Bronchial epithelial cell (primary cell): ENCODE measurements at regions not wholly inside any gene's neighbourhood (a gene's known extent, or its start where the extent isn't known, plus 50 kb on each side); places are given as distances from the start of the nearest gene placed in this dataset.
A peak's percentile ranks its signal among the peaks of the same experiment; 100 is the strongest.

ENCODE experiments used
- DNase-seq: peaks from one replicate; pipeline ENCODE4 v3.0.0-alpha.2; 2010; ENCODE audit warnings: low read depth
- FAIRE-seq: peaks from 2 replicates; lab custom pipeline; 2011; peaks lifted over from hg19 to GRCh38; lab: Jason Lieb, UNC
- H3K27me3 ChIP-seq: 2 replicates; pipeline ENCODE4 v1.5.1; 2011; ENCODE audit warnings: low read length; ENCODE audit not compliant: control insufficient read depth, insufficient read depth
- H3K36me3 ChIP-seq: 2 replicates; pipeline ENCODE4 v1.5.1; 2011; ENCODE audit warnings: low read length; ENCODE audit not compliant: control insufficient read depth, insufficient read depth
- H3K4me3 ChIP-seq: 2 replicates; pipeline ENCODE4 v1.5.1; 2011; ENCODE audit warnings: mild to moderate bottlenecking, low read depth, low read length, control low read depth
- TF ChIP-seq, protein P1 (sequence below): IDR thresholded peaks from 2 replicates; pipeline ENCODE4 v1.5.1; 2011; ENCODE audit warnings: mild to moderate bottlenecking, moderate library complexity, low read length, control low read depth, inconsistent platforms; ENCODE audit not compliant: insufficient read depth, severe bottlenecking

DNA sequence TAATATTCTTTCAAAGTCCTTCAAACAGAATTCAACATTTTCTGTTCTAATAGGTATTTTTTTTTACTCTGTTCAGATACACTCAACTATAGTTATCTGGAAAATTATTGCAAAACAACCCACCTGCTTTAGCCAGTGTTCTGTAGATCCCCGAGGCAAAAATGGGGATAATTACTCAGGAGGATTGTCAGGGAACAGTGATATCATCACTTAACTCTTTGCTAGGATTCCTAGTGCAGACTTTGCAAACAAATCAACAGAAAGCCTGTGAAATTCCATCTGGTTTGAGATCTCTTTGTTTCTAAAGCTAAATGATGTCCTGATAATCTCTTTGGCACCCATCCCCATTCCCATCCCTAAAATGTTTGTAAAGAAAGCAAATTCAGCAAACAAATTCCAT lies 413.6 kb upstream of the MEIS1 start:
- no peak overlapping the region for H3K4me3 ChIP-seq
- no peaks in the 10 kb centered on the region for H3K36me3 ChIP-seq
- DNase-seq (peak; percentile 52), FAIRE-seq (no peak)
- TF ChIP-seq, protein P1, sequence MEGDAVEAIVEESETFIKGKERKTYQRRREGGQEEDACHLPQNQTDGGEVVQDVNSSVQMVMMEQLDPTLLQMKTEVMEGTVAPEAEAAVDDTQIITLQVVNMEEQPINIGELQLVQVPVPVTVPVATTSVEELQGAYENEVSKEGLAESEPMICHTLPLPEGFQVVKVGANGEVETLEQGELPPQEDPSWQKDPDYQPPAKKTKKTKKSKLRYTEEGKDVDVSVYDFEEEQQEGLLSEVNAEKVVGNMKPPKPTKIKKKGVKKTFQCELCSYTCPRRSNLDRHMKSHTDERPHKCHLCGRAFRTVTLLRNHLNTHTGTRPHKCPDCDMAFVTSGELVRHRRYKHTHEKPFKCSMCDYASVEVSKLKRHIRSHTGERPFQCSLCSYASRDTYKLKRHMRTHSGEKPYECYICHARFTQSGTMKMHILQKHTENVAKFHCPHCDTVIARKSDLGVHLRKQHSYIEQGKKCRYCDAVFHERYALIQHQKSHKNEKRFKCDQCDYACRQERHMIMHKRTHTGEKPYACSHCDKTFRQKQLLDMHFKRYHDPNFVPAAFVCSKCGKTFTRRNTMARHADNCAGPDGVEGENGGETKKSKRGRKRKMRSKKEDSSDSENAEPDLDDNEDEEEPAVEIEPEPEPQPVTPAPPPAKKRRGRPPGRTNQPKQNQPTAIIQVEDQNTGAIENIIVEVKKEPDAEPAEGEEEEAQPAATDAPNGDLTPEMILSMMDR = no peak
- peaks cover 2% of the 10 kb centered on the region for H3K27me3 ChIP-seq

DNA sequence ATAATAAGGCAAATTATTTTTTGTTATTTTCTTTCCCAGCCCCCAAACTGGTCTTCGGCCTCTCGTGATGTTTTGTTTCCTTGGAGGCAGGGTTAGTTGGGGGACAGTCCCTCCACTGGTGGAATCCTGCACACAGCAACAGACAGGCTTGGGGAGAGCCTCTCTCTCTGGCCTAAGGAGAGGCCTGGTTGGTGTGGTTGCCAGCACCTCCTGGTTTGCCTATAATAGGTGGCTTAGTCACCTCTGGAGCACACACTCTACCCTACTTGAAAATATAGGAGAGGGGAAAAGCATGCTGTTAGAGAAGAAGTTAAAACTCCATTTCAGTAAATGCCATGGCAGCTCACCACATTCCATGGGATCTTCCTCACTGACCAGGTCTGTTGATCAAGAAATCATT lies 417.2 kb upstream of the MEIS1 start:
- Histone ChIP-seq H3K4me3 (no peak overlapping the region), H3K27me3 (peaks cover 2% of the 10 kb centered on the region), H3K36me3 (no peaks in the 10 kb centered on the region)
- TF ChIP-seq, protein P1 = no peak
- DNase-seq (no peak), FAIRE-seq (no peak)

DNA sequence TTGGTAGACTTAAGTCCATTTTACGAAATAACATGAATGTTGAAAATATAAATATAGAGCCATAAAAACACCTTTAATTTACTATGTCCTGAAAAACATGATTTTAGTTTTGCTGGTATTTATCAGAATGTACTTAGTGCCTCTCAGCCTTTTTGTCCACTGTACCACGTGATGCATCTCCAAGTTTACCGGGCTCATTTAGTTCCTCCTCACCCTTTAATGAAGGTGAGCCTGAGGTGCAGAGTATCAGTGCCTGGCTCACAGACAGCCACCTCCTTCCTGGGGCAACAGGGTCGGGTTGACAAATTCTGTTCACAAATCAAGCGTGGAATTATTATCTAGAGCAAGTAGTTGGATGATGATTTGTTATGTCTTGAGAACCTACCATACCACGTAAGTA lies 420.5 kb upstream of the MEIS1 start:
- DNase-seq (no peak), FAIRE-seq (no peak)
- H3K36me3 ChIP-seq = no peaks in the 10 kb centered on the region
- no peak overlapping the region for H3K4me3 ChIP-seq
- peaks cover 2% of the 10 kb centered on the region for H3K27me3 ChIP-seq
- TF ChIP-seq, protein P1 = no peak

DNA sequence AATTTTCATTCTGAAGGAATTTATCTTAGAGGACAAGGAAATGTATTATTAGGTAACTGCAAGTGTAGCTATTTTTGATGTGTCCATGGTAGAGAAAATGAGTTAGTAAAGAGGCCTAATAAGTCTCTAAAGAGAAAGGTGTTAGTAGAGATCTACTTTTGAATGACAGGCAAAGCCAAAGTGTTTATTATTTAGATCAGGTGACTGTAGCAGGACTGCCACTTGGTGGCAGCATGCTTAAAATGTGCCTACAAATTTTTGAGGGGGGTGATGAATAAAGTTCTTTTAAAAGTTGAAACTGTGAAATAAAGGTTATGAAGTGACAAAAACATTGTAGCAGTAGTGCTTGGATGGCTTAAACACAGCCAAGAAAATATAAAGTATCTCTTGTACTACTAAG lies 421.5 kb upstream of the MEIS1 start:
- TF ChIP-seq, protein P1 = peak; percentile 5
- Histone ChIP-seq H3K27me3 (peaks cover 2% of the 10 kb centered on the region), H3K36me3 (no peaks in the 10 kb centered on the region), H3K4me3 (no peak overlapping the region)
- no peak for DNase-seq
- no peak for FAIRE-seq

DNA sequence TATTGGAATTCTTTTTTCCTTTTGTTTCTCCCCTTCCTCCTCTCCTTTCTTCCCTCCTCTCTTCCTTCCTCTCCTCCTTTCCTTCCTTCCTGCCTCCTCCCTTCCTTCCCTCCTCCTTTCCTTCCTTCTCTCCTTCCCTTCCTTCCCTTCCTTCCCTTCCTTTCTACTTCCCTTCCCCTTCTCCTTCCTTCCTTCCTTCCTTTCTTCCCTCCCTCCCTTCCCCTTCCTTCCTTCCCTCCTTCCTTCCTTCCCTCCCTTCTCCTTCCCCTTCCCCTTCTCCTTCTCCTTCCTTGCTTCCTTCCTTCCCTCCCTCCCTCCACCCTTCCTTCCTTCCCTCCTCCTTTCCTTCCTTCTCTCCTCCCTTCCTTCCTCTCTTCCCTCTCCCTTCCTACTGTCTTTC lies 431.0 kb upstream of the MEIS1 start:
- H3K36me3 ChIP-seq = no peaks in the 10 kb centered on the region
- no peak overlapping the region for H3K4me3 ChIP-seq
- FAIRE-seq (no peak), DNase-seq (no peak)
- no peaks in the 10 kb centered on the region for H3K27me3 ChIP-seq
- TF ChIP-seq, protein P1 = no peak

DNA sequence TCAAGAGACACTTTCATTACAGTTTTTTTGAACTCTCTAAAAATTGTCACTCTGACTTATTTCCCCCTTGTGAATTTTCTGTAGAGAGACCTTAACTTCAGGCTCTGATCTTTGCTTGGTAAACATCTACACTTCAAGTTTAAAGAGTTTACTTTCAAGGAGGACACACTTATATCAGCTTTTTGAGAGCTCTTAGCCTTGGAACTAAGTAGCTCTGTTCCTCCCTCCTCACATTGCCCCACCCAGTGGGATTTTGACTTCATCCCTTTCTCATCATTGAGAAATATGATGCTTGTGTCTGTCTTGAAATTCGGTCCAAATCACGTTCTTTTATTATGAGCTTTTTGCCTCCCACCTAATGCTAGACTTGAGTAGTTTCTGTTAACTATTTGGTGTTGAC lies 433.4 kb upstream of the MEIS1 start:
- TF ChIP-seq, protein P1 = no peak
- Histone ChIP-seq H3K36me3 (no peaks in the 10 kb centered on the region), H3K27me3 (no peaks in the 10 kb centered on the region), H3K4me3 (no peak overlapping the region)
- DNase-seq (no peak), FAIRE-seq (no peak)
